SIG-M5 (cell line): ENCODE measurements at regions not wholly inside any gene's neighbourhood (a gene's known extent, or its start where the extent isn't known, plus 50 kb on each side); places are given as distances from the start of the nearest gene placed in this dataset.

ENCODE experiments used
- DNase-seq: peaks from one replicate; lab custom pipeline; 2025; lab: John Stamatoyannopoulos, UW

DNA sequence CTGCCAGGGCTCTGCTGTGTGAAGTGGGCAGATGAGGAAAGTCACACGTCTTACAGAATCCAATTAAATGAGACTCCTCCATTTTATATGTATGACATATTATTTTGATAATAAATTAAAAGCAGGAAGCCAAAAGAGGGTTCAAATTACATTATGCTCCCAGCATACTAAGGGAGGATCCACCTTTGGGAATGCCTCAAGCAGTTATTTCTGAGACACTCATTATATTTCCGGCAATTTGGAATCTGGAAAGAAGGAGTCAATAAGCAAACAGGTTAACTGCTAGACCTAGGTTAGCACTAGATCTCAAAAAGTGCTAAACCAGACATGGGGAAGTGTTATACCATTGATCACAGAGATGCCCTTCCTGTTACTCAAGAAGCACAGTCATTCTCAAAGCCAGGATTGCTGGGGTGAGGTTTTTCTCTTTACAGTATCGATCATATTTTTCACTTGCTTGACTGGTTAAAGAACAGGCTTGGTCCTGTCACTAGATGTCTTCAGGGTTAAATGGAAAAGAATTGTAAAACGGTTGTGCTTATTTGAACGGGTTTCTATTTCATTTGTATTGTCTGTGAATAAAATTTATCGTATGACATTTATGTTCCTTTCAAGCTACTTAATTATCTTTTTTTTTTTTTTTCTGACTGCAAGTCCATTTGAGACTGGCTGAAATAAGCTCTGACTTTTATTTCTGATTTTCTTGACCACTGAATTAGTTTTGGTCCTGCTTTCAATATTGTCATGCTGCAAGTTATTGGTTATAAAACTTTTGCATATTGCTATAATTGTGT is 523.2 kb downstream of the KLF12 start:
- DNase-seq, result no peak

DNA sequence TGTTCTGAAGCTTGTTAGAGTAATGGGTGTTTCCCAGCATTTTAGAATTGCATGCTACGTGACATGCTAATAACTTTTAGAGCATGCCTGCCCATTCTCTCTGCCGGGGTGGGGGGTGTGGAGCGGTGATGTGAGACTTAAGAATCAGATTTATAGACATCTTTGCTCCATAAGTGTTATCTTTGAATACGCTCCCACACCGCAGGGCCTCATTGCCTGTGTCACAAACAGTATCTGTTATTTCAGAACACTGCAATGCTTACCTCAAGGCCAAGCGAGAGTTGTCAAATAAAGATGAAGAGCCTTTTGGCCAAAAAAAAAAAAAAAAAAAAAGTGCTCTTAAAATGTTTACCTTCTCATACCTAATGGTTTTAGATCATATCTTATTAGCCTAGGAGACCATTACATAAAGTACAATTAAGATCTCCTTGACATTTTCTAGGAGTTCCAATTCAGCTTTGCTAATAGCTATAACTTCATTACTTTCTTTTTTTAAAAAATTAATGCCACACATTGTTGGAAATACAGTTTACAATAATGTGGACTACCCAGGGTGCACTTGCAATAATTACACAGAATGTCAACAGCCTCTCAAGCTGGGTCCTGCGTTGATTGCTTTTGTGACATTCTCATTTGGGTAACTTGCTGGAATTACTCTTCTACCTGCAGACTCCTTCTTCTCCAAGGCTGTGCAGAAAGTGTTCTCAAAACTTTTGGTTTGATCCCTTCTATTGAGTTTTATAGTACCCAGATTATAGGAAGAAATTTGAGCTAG is 525.3 kb downstream of the KLF12 start:
- DNase-seq, result no peak

DNA sequence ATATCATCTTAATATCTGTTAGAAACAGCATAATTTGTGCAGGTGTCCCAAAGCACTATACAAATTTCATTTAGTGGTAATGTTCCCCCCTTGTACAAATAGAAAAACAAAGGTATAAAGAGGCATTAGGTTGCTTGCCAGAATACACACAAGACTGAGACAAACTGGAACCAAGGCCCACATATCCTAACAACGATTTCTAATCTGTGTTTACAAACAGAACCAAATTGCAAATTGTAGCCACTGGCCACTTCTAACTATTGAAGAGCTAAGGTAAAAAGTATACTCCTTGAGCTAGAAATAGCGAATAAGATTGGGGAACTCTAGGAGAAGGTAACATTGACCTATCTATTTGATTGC is 526.1 kb downstream of the KLF12 start:
- no peak for DNase-seq

DNA sequence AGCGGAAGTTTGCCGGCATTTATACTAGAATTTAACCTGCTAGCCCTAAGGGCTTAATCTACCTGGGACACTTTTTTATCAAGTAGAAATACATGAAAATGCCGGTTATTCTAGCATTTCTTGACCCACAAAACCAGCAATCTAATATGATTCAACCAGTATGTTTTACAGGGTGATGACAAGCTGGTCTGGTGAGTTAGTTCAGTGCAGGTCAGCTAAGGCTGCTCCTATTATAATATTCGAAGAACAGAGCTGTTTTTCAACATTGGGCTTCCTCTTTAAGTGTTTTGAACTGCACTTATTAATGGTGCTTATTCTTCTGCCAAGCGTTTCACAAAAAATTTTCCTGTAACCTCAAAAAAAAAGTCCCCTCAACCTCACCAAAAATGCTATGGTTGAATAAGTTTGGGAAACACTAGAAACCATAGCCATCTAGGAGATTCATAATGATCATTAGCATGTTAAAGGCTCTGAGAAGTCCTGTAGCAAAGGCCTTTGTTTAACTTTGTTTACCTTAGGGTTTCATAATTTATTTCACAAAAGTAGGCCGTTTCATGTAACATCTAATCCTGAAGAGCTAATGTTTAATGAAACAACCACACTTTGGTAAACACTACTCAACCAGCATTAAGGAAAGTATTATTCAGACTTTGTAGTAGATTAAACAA is 526.6 kb downstream of the KLF12 start:
- DNase-seq, result no peak

DNA sequence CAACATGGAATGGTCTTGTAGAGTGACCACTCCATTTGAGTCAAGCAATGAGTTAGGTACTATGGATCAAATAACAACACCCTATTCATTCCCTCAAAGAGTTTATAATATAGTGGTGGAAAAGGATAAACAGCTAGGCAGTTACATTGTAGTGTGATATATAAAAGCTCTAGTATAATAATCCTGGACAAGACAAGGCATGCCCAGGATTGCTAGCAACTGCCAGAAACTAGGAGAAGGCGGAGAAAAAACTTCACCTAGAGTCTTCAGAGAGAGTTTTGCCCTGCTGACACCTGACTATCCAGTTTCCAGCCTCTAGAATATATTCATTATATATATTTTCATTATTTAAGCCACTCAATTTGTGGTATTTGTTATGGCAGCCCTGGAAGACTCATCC is 530.6 kb downstream of the KLF12 start:
- DNase-seq, result no peak

DNA sequence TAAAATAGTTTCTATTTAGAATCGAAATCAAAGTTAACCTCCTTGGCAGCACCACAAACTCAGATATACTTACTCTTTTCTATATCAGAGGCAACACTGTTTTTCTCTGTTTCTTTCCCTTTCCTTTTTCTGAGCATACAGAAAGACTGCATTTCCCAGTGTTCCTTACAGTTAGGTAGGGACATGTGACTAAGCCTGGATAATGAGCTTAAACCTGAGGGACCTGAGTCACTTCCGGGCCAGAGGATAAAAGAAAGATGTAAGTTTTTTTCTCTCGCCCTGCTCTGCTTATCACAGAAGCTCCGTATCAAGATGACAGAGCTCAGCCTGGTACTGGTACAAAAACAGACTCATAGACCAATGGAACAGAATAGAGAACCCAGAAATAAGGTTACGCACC is 531.9 kb downstream of the KLF12 start:
- no peak for DNase-seq

DNA sequence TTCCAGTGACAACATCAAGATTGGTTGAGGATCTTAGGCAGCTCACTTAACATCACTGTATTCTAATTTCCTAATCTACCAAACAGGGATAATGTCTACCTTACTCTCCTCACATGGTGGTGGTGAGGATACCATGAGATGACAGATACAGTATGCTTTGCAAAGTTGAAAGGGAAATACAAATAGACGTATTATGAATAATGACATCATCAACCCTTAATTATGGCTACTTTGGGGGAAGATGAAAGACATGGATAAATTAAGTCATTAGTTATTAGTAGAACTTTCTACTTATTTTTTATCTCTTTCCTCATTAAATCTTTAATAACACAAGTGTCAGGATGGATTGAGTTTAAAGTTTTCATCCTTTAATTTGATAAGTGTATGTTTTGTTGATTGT is 532.5 kb downstream of the KLF12 start:
- DNase-seq, result no peak

DNA sequence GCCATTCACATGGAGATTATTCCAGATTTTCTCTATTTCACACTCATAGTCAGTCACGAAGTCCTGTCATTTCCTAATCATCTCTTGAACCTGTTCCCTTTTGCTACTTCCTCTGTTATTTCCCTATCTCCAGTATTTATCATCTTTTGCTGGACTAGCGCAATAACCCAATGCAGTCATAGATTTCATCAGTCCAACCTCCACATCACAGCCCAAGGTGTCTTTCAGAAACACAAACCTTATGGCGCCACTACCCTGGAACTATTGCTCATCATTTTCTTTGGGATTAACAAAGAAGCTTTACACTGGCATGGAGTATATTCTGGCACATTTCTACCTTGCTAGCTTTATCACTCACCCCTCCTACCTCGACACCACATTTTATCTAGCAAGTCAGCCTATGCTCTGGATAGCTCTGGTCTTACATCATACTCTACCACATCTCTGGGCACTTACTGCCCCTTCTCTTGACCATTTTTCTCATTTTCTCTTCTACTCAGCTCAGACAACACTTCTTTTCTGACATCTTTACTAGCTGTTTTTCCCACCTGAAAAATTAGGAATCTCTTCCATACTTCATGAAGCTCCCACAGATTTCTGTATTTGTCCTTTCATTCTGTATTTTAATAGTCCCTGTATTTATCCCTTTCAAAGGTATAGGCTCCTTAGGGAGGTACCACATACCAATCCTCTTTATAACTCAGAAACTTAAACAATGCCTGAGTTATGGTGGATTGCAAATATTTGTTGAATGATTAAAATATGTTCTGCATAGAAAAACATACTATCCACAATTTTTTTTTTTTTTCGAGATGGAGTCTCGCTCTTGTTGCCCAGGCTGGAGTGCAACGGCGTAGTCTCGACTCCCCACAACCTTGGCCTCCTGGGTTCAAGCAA is 534.7 kb downstream of the KLF12 start:
- no peak for DNase-seq

DNA sequence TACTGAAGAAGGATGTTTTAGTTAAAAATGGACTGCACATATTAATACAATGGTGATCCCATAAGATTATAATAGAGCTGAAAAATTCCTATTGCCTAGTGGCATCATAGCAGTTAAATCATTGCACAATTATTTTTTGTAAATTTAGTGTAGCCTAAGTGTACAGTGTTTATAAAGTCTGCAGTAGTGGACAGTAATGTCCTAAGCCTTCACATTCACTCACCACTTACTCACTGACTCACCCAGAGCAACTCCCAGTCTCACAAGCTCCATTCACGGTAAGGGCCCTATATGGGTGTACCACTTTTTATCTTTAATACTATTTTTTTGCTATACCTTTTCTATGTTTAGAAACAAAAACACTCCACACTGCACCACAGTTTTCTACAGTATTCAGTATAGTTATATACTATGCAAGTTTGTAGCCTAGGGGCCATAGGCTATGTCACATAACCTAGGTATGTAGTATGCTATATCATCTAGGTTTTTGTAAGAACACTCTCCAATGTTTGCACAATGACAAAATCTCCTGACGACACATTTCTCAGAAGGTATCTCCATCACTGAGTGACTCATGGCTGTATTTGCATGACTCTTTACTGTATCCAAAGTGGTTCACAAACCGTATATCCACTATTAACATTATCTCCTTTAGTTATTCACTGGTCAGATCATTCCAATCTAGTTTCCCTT is 536.0 kb downstream of the KLF12 start:
- no peak for DNase-seq

DNA sequence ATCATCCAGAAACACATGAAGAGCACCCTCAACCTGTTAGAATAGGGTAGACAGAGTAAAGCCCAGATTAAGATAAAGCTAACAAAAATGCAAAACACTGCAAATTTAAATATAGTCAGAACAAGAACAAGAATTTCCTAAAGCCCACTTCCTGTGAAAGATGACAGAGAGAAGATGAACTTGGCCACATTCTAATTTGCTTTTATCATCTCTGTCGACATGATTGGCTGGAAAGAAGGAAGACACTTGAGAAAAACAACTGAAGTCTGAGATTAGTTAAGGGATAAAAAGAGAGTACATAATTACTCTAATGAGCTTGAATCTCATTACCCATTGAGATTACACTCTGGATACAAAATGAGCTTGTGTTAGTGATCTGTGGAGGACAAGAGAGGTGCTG is 537.6 kb downstream of the KLF5 start:
- no peak for DNase-seq

DNA sequence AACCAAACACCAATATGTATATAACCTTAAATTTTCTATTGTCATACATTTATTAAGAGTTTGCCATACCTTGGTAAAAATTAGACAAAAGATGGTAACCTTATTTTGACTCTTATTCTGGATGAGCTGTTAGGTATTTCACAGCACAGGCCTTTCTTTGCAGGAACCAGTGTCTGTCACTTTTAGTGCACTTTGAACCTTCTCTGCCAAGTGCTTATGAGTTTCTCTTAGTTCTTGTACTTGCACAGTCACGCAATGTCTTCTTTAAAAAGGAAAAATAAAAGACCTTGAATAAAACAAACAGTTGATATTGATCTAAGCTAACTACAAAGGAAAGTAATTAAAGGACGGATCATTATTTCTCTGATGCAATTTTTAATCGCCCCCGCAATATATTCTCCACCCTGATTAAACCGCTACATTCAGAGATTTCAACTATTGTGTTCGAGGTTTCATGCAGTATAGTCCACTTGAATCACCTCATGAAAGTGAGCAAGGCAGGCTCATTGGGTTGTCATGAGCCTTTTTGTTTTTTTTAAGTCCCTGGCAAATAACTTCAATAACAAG is 534.5 kb downstream of the KLF5 start:
- DNase-seq, result no peak

DNA sequence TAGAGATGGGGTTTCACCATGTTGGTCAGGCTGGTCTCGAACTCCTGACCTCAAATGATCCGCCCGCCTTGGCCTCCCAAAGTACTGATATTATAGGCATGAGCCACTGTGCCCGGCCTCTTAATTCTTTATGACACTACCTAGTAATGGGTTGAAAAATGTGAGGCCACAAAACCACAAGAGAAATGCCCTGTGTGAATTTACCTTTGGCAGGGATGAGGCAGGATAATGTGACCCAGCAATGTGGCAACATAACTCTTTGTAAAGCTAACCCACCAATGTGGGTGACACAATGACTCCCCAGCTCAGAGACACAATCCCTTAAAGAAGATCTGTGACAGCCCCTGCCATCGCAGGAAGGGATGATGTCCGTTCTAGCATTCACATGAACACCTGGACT is 533.1 kb downstream of the KLF5 start:
- DNase-seq, result no peak

DNA sequence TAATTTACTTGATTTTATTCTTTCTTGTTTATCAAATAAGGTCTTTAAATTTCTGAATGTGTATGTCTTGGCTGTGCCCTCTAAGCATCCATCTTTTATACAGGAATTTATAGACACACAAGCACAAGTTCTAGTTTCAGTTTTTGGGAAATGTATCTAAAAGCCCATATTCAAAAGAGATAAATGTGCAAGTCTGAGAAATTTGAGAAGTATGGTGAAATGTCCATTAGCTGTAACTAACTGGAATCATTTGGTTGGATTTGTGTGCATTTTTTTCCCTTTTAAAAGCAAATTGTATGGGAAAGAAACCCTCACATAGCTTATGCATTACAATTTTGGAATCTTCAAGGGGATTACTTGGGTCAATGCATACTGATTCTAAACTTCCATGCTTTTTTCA is 532.0 kb downstream of the KLF5 start:
- no peak for DNase-seq

DNA sequence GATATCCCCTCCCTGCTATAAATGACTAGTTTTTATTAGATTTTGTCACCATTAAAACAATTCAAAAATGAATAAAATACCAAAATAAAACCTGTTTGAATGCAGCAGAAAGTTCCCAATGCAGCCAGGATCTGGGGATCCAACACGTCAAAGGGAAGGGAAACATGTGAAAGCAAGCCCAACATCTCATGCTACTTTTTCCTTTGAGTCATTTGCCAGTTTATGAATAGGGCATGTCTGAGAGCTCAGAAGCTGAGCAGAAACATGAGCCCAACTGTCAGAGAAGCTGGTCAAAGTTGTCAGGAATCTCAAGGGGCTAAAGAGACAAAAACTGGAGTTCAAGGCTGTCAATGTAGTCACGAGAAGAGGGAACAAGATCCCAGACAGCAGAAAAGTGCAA is 526.4 kb downstream of the KLF5 start:
- DNase-seq, result no peak

DNA sequence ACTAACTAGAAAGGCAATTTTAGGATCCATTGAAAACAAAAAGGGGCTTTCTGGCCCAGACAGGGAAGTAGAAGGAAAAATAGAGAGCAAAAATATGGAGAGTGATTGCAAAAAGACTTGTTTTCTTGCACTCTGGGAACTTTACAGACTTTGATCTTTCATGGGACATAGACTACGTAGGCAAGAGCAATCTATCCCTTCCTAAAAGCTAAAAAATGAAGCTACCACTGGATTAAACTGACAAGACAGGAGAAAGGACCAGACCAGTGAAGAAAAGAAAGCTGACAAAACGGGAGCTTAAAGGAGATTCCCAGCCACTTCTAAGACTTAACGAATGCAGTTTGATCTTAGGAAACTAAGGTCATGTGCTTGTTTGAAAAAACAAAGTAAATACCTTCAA is 524.5 kb downstream of the KLF5 start:
- DNase-seq, result no peak

DNA sequence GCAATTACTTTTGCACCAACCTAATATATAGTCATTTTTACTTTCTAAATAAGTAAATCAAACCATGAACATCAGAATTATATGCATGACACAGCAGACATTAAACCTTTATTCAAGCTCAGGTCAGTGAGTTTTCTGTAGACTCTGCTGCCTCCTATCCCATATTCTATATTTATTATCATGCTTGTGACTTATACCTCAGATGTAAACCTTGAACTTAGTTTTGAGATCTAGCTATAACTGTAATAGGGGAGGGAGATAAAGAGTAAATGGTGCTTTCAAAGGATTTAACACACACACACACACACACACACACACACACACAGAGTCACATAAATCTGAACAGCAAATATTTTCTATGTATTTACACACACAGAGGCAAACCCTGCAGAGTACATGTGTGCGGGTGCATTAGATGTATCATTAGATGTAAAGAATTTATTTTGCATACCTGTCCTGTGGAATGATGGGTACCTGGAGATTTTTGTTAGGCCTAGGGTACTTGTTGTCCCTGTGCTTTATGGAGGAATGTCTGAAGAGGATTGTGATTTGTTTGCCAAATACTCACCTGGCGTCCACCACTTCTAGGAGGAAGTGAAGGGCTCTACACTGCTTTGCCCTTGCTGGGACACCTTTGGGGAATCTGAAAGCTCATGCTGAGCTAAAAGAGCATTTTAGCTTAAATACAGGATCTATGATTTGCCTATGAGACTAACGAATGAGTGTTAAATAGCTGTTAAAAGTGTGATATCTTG is 521.9 kb downstream of the KLF5 start:
- no peak for DNase-seq

DNA sequence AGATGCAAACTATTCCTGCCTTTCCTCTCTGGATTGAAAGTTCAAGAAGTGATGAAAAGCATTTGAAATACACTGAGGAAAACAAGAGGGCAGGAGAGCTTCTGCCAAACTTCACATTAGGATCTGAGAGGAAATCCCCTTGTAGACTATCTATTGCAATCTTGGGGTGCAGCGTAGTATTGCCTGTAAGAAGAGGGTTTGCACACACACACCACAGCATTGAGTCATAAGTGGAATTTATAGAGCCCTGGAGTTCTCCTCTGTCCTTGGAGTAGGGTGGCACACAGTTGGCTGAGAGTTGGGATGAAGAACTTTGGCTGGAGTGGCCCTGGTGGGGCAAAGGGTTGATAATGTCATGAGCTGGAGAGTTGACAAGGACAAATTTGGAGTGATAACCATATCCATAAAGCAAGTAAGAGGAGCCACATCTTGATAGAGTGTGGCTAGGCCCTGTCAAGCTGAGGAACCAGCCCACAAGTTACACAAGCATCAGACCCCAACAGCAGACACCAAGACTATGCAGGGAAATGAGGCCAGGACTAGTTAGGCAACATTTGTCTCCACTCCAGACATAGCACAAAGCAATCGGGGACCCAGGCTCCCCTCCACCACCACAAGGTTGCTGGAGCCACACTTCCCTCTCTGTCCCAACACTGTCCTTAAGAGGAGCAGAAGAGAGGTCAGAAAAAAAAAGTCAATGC is 520.9 kb downstream of the KLF5 start:
- no peak for DNase-seq

DNA sequence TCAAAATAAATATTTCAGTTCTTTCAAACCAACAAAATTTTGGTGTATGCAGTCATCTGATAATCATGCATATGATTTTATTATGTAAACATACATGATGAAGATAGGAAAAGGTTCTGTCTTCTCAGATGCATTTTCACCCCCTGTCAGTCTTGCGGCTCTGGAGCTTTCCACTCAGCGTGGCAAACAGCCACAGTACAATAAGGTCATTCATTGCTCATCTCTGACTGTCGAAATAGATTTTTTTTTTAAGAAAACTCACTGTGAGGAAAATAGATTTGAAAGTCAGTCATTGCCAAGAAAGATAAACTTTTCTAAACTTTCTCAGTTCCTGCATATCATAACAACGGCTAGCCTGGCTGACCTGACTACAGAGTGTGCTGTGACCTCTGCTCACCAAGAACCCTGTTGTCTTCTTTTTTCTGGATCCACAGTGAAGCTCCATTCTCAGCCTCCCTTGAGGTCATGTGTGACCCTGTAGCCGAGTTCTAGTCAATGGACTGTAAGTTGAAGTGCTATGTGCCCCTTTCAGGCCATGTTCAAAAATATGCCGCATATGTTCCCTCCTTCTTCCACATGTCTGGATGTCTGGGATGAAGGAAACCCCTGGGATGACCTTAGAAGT is 519.6 kb downstream of the KLF5 start:
- DNase-seq, result no peak

DNA sequence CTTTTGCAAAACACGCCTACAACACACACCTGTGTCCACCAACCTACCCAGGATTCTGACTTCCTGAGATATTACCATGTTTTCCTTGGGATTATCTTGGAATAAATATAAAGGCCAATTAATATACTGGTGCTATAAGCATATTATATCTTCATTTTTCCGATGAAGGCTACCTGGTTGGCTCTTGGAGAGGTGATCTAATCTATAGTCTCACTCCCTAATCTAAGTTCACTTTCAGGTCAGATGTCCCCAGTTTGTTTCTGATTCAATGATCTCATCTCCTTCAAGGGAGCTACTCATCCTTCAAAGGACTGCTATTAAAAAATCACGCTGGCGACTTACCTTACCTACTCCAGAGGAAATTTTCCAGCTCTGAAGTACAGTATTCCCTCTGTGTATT is 517.5 kb downstream of the KLF5 start:
- DNase-seq, result no peak
